GM19395 (cell line): ENCODE measurements at regions not wholly inside any gene's neighbourhood (a gene's known extent, or its start where the extent isn't known, plus 50 kb on each side); places are given as distances from the start of the nearest gene placed in this dataset.

Experiments
- ATAC-seq: cut with Tn5 transposase; IDR thresholded peaks from one replicate; pipeline ENCODE4 v1.9.1; 2021; ENCODE audit warnings: mild to moderate bottlenecking, moderate library complexity; ENCODE audit not compliant: unreplicated experiment

DNA sequence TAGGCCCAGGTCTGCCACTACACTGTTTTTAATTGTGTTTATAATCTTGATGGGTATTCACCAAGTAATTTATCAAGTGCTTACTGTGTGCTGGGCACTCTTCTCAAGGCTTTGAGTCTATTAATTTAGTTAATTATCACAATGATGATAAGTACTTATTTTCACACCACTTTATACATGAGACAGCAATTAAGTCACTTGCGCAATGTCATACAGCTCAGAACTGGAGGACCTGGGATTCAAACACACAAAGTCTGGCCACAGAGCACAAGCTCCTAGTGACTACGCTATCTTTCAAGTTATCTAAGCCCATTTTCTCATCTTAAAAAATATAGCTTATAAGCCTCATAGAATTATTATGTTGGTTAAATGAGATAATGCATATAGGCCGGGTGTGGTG is 85.0 kb downstream of the LLPH start:
- ATAC-seq = no peak

DNA sequence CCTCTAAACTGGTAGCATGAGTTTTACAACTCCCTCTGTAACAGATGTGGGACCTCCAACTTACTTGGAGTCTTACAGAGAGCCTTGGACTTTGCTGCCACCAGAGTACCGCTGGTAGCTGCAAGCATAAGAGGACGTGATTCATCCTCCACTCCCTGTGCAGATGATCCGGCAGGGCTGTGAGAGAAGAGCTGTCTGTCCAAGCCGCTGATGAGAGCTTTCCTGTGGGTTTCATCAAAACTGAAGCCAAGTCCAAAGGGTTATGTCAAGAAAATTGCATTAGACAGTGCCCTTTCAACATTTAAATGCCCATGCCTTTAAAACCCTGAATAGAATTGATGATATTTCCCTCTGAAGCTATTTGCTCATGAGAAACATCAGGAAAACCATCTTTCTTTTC is 85.8 kb downstream of the LLPH start:
- ATAC-seq = no peak

DNA sequence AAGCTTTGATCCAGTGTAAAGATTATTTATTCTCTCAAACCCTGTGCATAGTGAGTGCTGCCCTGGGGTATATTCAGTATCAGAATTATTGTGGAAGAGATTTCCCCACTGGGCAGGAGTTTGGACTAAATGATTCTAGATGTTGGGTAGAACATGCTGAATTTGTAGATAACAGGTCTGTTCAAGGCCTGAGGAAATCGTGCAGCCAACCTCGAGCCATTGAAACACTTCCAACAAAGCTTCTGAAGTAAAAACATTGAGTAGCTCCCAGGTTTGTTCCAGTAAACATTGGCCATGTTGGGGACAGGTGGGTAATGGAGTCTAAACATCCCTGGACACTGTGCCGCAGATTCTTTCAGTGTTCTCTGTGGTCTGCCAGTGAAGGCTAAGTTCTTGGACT is 87.5 kb downstream of the LLPH start:
- no peak for ATAC-seq

DNA sequence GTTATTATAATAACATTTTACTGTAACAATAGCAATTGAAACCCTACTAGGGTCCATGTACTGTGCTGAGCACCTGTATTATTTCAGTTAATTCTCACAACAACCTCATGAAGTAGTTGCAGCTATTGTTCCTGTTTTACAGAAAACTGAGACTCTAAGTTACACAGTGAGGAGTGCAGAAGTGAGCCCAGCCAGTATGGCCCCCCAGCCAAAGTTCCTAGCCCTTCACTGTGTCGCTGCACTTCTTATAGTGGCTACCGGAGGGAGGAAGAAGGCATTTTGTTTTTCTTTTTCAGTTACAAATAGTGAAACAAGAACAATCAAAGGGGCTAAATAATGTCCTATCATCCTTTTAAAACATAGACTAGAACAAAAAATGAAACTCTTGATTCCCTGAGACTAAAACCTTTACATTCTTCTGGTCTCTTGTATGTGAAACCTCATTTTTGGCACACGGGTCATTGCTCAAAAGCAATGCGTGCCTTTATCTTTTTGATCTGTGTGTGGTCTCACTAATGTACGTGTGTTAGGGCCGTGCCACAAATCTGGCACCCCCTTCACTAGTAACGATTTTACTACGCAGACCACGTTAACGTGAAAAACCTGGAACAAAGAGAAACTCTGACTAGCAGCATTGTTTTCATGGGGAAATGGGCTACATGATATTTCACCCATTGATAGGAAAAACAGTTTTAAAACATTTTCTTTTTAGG is 88.7 kb downstream of the LLPH start:
- ATAC-seq = no peak

DNA sequence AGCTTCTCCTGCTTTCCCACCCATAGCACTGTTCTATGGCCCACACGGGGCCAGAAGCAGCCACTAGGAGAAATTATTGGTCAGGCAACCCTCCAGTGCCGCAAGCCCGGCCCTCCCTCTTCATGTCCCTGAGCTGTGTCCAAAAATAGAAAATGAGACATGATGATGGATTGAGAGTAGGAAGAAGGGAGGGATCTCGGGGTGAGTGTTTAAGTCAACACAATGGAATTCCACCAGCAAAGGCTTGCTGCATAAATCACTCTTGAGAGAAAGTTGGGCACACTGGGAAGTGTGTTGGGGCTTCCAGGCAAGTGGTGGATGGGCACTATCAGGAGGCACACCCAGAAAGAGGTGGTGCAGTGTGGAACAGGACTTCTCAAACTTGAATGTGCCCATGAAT is 94.2 kb downstream of the LLPH start:
- ATAC-seq = no peak

DNA sequence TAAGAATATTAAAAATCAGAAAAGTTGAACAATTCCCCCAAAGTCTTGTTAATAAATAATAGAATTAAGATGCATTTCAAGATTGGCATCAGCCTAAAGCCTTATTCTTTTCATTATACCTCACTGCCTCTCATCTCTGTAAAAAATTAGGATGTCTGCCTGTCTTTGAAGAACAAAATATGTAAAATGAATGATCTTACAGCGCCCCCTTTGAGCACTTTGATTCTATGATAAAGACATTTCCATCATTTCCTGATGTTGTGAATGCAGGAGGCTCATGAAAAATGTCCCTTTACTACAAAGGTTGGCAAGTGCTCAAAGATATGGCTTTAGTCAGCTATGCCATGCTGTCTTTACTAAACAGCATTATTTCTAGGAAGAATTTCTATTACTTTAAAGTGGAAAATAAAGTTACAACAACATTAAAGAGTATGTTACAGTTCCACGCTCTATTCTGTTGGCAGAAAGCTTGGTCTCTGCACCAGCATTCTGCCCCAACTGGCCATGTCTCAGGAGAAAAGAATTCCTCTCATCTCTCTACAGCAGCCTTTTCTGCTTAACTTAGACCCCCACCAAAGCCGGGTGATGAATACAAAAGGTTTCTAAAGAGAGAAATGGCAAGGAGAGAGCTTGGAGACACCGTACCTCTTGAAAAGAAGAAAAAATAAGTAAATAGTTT is 95.1 kb downstream of the LLPH start:
- no peak for ATAC-seq

DNA sequence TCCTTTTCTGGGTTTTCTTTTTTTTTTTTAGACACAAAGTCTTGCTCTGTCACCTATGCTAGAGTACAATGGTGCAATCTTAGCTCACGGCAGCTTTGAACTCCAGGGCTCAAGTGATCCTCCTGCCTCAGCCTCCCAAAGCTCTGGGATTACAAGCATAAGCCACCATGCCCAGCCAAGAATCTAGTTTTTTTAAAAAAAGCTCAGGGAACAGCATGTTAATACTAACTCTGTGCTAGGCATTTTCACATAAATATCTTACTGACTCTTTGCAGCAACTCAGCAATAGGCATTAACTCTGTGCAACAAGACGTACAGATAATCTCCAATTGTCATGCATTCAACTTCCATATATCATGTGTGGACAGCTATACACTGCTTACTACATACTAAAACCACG is 97.4 kb downstream of the LLPH start:
- no peak for ATAC-seq

DNA sequence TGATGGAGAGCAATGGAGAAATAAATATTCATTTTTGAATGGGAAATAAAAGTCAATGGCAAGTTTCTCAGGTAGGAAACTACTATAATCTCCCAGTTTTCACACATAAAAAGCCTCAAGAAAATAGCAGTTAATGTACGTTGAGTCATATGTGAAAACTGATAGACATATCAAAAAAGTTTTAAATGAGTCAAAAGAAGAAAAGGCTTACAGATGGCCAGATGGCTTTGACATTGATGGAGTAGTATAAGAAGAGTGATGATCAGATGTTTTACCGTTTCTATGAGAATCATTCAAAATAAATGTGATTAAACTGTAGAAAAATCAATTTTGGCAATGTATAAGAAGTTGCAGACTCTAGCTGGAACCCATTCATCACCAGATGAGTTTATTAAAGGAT is 97.8 kb downstream of the LLPH start:
- no peak for ATAC-seq

DNA sequence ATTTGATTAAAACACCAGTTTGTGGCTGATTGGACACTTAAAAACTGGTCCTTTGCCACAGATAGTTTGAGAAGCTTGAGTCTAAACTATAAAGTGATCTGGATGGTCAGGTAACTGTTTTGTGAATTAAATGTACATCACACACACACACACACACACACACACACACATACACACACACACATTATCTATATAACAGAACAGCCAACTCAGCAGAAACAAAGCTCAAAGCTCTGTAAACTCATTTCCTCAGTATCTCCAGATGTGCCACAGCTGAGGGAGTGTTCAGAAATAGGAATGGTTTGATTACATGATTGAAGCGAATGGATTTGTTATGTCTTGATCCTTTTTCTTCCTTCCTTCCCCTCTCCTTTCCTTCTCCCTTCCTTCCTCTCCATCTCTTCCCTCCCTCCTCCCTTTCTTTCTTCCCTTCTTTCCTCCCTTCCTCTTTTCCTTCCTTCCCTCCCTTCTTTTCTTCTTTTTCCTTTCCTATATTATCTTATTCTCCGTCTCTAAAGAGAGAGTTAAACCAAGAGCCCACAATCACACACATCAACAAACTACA is 100.3 kb downstream of the LLPH start:
- ATAC-seq = no peak

DNA sequence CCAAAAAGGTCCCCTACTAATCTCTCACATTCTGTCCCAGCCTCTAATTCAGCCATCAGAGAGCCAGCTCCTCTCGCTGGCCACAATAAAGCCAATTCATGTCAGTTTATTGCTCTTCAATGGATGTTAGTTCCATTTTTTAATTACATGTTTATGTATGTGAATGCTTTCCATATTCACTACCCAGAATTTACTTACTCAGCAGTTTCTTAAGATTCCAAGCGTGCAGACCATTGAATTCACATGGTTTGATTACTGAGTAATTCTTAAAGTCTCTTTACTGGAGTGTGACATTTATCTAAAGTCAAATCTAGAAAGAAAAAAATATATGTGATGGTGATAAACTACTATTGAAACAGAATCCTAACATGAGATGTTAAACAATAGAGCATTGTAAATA is 102.2 kb downstream of the LLPH start:
- ATAC-seq = no peak

DNA sequence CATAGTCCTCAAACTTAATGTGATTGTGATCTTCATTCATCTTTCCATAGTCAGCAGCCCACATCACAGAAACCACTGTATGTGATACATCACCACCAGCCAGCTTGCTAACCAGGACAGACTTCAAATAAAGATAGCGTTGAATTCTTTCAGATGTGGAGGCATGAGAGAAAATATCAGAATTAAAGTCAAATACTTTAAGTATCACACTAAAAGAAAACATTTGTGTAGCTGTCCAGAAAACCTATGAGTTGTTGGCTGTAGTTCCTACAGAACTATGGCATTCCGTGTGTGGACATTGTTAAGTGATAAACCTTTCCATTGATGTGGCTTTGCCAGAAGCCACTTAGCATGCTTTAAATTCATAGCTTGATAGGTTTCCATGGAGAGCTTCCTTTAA is 105.1 kb downstream of the LLPH start:
- ATAC-seq = no peak

DNA sequence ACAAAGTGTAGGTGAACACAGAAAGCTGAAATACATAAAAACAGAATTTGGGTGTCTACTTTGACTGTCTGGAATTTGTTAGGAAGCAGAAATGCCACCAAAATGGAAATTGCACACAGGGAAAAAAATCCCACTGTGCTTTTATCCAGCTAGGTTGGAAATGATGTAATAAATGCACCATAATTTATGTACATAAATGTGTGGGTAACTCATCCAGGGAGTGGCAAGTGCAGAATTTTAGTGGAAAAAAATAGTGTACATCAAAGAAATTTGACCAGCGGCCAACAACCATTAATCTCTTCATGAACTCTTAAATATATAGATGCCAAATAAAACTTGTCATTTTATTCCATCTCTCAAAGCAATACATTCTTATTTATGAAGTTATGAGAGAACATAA is 105.6 kb downstream of the LLPH start:
- ATAC-seq = no peak

DNA sequence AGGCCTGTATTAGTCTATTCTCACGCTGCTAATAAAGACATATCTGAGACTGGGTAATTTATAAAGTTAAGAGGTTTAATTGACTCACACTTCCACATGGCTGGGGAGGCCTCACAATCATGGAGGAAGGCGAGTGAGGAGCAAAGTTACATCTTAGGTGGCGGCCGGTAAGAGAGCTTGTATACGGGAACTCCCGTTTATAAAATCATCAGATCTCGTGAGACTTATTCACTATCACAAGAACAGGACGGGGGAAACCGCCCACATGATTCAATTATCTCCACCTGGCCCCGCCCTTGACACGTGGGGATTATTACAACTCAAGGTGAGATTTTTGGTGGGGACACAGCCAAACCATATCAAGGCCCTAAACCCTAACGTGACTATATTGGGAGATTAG is 110.1 kb downstream of the LLPH start:
- no peak for ATAC-seq

DNA sequence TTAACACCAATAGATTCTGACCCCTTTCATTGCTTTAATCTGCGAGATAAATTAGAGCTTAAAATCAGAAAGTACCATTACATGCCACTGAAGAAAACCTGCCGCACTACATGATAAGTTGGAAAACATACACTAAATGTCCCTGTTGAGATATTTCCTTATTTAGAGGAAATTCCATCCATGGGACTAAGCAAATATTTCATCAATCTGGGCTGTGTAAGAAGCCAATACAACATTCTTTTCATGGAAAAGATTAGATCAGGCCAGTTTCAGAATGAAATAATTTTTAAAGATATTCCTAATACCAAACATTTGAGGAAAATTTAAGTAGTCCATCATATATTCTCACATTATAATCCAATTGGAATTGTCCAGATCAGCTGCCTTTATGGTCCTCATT is 112.8 kb downstream of the LLPH start:
- no peak for ATAC-seq
